SK-N-SH (cell line): ENCODE measurements at regions not wholly inside any gene's neighbourhood (a gene's known extent, or its start where the extent isn't known, plus 50 kb on each side); places are given as distances from the start of the nearest gene placed in this dataset.

Experiments
- CTCF ChIA-PET: fragments of 300-600, 350-600 bp; formaldehyde crosslinking; extraction: SDS; loops from one replicate; lab custom pipeline; 2021; lab: Yijun Ruan, JAX
- POLR2A ChIA-PET: fragments of 350-600 bp; sonication (Branson Sonifier 250); formaldehyde crosslinking; extraction: SDS; loops from one replicate; lab custom pipeline; 2020; ENCODE audit warnings: antibody characterized with exemption, inconsistent platforms; lab: Yijun Ruan, JAX
- DNase-seq: peaks from one replicate; pipeline ENCODE4 v3.0.0; 2012
- H2AFZ ChIP-seq: fragments of 200-600 bp; sonication (generic); 2 replicates; pipeline ENCODE4 v1.8.1; 2016; ENCODE audit warnings: antibody characterized with exemption, mild to moderate bottlenecking, low read depth
- H3F3A ChIP-seq: fragments of 200-600 bp; sonication (generic); replicated peaks from 2 replicates; pipeline ENCODE3; 2016; ENCODE audit warnings: antibody characterized with exemption, mild to moderate bottlenecking; ENCODE audit not compliant: insufficient read depth
- H3K27ac ChIP-seq, 2 experiments: fragments of 200-500 bp in 1 of 2; fragments of 200-600 bp in 1 of 2; sonication (Bioruptor generic) in 1 of 2; sonication (generic), shearing (Covaris generic) in 1 of 2; 2 replicates each; pipeline versions ENCODE4 v1.5.1 to v1.6.1; 2014 to 2016; ENCODE audit warnings: low read depth in 2 of 2, inconsistent platforms in 1 of 2, low read length in 1 of 2, mild to moderate bottlenecking in 1 of 2, mixed read lengths in 1 of 2
- H3K27me3 ChIP-seq: fragments of 200-600 bp; sonication (generic), shearing (Covaris generic); 2 replicates; pipeline ENCODE4 v1.6.1; 2016; ENCODE audit warnings: mixed run types; ENCODE audit not compliant: insufficient read depth
- H3K36me3 ChIP-seq, 2 experiments: fragments of 200-500 bp in 1 of 2; fragments of 200-600 bp in 1 of 2; sonication (Bioruptor generic) in 1 of 2; sonication (generic) in 1 of 2; replicated peaks in 1 of 2; 2 replicates each; pipeline versions ENCODE3 to v1.5.1; 2014 to 2016; ENCODE audit warnings: low read length in 1 of 2, mild to moderate bottlenecking in 1 of 2; ENCODE audit not compliant: insufficient read depth in 2 of 2, control insufficient read depth in 1 of 2
- H3K4me1 ChIP-seq, 2 experiments: fragments of 200-500 bp in 1 of 2; fragments of 200-600 bp in 1 of 2; sonication (Bioruptor generic) in 1 of 2; sonication (generic), shearing (Covaris generic) in 1 of 2; 2 replicates each; pipeline versions ENCODE4 v1.5.1 to v1.6.1; 2014 to 2016; ENCODE audit warnings: low read depth in 1 of 2, low read length in 1 of 2, mixed run types in 1 of 2; ENCODE audit not compliant: insufficient read depth in 2 of 2, control insufficient read depth in 1 of 2
- H3K4me2 ChIP-seq: fragments of 200-600 bp; sonication (generic), shearing (Covaris generic); 2 replicates; pipeline ENCODE4 v1.6.1; 2017; ENCODE audit warnings: mixed run types
- H3K4me3 ChIP-seq, 2 experiments: fragments of 200-500 bp in 1 of 2; fragments of 200-600 bp in 1 of 2; sonication (Bioruptor generic) in 1 of 2; sonication (generic), shearing (Covaris generic) in 1 of 2; 2 replicates each; pipeline versions ENCODE4 v1.5.1 to v1.8.1; 2014 to 2016; ENCODE audit warnings: low read depth in 2 of 2, inconsistent platforms in 1 of 2, low read length in 1 of 2, mild to moderate bottlenecking in 1 of 2, mixed read lengths in 1 of 2, moderate library complexity in 1 of 2
- H3K79me2 ChIP-seq: fragments of 200-600 bp; sonication (generic); 2 replicates; pipeline ENCODE4 v1.8.1; 2017; ENCODE audit warnings: mild to moderate bottlenecking; ENCODE audit not compliant: insufficient read depth
- H3K9ac ChIP-seq: fragments of 200-600 bp; sonication (generic); 2 replicates; pipeline ENCODE4 v1.6.1; 2017; ENCODE audit warnings: mixed run types
- H3K9me2 ChIP-seq: fragments of 200-600 bp; sonication (generic); 2 replicates; pipeline ENCODE4 v1.6.1; 2017; ENCODE audit warnings: mixed run types
- H3K9me3 ChIP-seq: fragments of 200-600 bp; sonication (generic); 2 replicates; pipeline ENCODE4 v1.6.1; 2017; ENCODE audit warnings: mixed run types, mild to moderate bottlenecking, moderate library complexity
- H4K20me1 ChIP-seq: fragments of 200-600 bp; sonication (generic); 2 replicates; pipeline ENCODE4 v1.6.1; 2017; ENCODE audit warnings: mild to moderate bottlenecking, mixed run types; ENCODE audit not compliant: insufficient read depth
- CHD2 ChIP-seq: fragments of 150-350 bp; IDR thresholded peaks from 2 replicates; pipeline ENCODE4 v1.6.1; 2018; ENCODE audit warnings: low read length; ENCODE audit not compliant: partially characterized antibody
- ELF1 ChIP-seq: IDR thresholded peaks from 2 replicates; pipeline ENCODE4 v1.4.0; 2012
- EP300 ChIP-seq, 2 experiments: IDR thresholded peaks; 2 replicates each; pipeline versions ENCODE4 v1.4.0 to v1.6.1; 2012; ENCODE audit warnings: borderline replicate concordance in 1 of 2, low read depth in 1 of 2, low read length in 1 of 2
- FOXJ3 ChIP-seq: sonication (generic); formaldehyde crosslinking; IDR thresholded peaks from 2 replicates; pipeline ENCODE4 v1.5.1; 2020; ENCODE audit warnings: mild to moderate bottlenecking, missing genetic modification reagents
- FOXM1 ChIP-seq: IDR thresholded peaks from 2 replicates; pipeline ENCODE4 v1.4.0; 2012; ENCODE audit warnings: low read depth, mild to moderate bottlenecking
- GATA2 ChIP-seq: sonication (generic); formaldehyde crosslinking; IDR thresholded peaks from 2 replicates; pipeline ENCODE4 v1.5.0; 2020; ENCODE audit warnings: mild to moderate bottlenecking, missing genetic modification reagents
- IRF3 ChIP-seq: fragments of 150-350 bp; IDR thresholded peaks from 2 replicates; pipeline ENCODE4 v1.6.1; 2016; ENCODE audit warnings: mild to moderate bottlenecking, low read depth, low read length
- JUND ChIP-seq: IDR thresholded peaks from 2 replicates; pipeline ENCODE4 v1.4.0; 2012
- MAX ChIP-seq: IDR thresholded peaks from 2 replicates; pipeline ENCODE4 v1.4.0; 2012; ENCODE audit warnings: low read depth
- MEF2A ChIP-seq: IDR thresholded peaks from 2 replicates; pipeline ENCODE4 v1.4.0; 2012; ENCODE audit warnings: low read depth, borderline replicate concordance
- NFIC ChIP-seq: IDR thresholded peaks from 2 replicates; pipeline ENCODE4 v1.4.0; 2012; ENCODE audit warnings: borderline replicate concordance
- RCOR1 ChIP-seq: fragments of 150-350 bp; IDR thresholded peaks from 2 replicates; pipeline ENCODE4 v1.6.1; 2017; ENCODE audit warnings: antibody characterized with exemption, low read length
- RFX5 ChIP-seq: IDR thresholded peaks from 2 replicates; pipeline ENCODE4 v1.6.1; 2012; ENCODE audit warnings: mild to moderate bottlenecking, improper control_type of control experiment, low read length
- SIN3A ChIP-seq: IDR thresholded peaks from 2 replicates; pipeline ENCODE4 v1.6.1; 2012; ENCODE audit warnings: low read depth, mild to moderate bottlenecking, low read length, moderate library complexity, borderline replicate concordance
- SMC3 ChIP-seq: IDR thresholded peaks from 2 replicates; pipeline ENCODE4 v1.6.1; 2012; ENCODE audit warnings: low read depth, low read length, improper control_type of control experiment
- TAF1 ChIP-seq: IDR thresholded peaks from 2 replicates; pipeline ENCODE4 v1.6.1; 2012; ENCODE audit warnings: low read depth, mild to moderate bottlenecking, low read length, moderate library complexity, borderline replicate concordance
- TCF12 ChIP-seq: IDR thresholded peaks from 2 replicates; pipeline ENCODE4 v1.4.0; 2012
- YY1 ChIP-seq: IDR thresholded peaks from 2 replicates; pipeline ENCODE4 v1.4.0; 2012; ENCODE audit warnings: low read depth, mild to moderate bottlenecking
- WGBS: methylation state at CpG from one replicate; pipeline ENCODE4 v1.1.6; 2017; ENCODE audit warnings: low lambda C conversion rate; 5-methylcytosine and 5-hydroxymethylcytosine counted together
- TF ChIP-seq, protein P1 (sequence below): IDR thresholded peaks from 2 replicates; pipeline ENCODE4 v1.4.0; 2012; ENCODE audit warnings: low read depth, borderline replicate concordance
- TF ChIP-seq, protein P2 (sequence below): IDR thresholded peaks from 2 replicates; pipeline ENCODE4 v1.4.0; 2012; ENCODE audit warnings: low read depth, borderline replicate concordance

DNA sequence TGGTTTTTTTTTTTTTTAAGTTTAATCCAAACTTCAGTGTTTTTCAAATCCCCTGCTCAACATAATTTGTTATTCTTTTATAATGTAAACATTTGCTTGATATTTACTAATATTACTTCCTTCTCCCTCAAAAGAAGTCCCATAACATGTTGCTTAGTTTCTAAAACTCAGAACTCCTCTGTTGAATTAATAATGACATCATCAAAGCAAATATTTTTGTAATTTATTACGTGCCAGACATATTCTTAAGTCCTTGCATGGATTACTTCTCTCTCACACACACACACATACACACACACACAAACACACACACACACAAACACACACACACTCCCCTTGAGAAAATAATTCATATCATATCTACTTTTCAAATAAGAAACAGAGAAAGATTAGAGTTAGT lies 1432.3 kb upstream of the SPRY2 start:
- Histone ChIP-seq H4K20me1 (no peaks in the 10 kb centered on the region), H3F3A (no peaks in the 10 kb centered on the region), H3K9me2 (no peaks in the 10 kb centered on the region), H3K27ac (no peak overlapping the region), H2AFZ (no peak overlapping the region), H3K9me3 (no peaks in the 10 kb centered on the region; the same call in 1 of the 2 replicates), H3K79me2 (no peaks in the 10 kb centered on the region), H3K4me2 (no peak overlapping the region), H3K27me3 (no peaks in the 10 kb centered on the region), H3K36me3 (no peaks in the 10 kb centered on the region), H3K4me3 (no peak overlapping the region), H3K9ac (no peak overlapping the region), H3K4me1 (no peaks in the 10 kb centered on the region)
- TF ChIP-seq RFX5: no peak
- TF ChIP-seq TCF12: no peak
- no peak for TF ChIP-seq FOXM1
- no peak for TF ChIP-seq FOXJ3 (CRISPR knock-in tag)
- no peak for TF ChIP-seq NFIC
- DNase-seq: no peak
- 6% methylated on average over 1 of the region's 1 CpG for WGBS
- ChIA-PET POLR2A (no interaction called here), CTCF (no interaction called here)

GRCh38 chr13:81771951-81772350 lies 1431.0 kb upstream of the SPRY2 start:
- Histone ChIP-seq H3K36me3 (no peaks in the 10 kb centered on the region), H3K79me2 (no peaks in the 10 kb centered on the region), H4K20me1 (no peaks in the 10 kb centered on the region), H3K27ac (no peak overlapping the region), H3K27me3 (no peaks in the 10 kb centered on the region), H2AFZ (no peak overlapping the region), H3K9ac (no peak overlapping the region), H3K4me3 (no peak overlapping the region), H3K4me1 (no peaks in the 10 kb centered on the region), H3K4me2 (no peak overlapping the region), H3F3A (no peaks in the 10 kb centered on the region), H3K9me2 (no peaks in the 10 kb centered on the region), H3K9me3 (no peaks in the 10 kb centered on the region; the same call in 1 of the 2 replicates)
- POLR2A ChIA-PET: no interaction called here
- CTCF ChIA-PET: no interaction called here
- WGBS: 0% methylated on average over 2 of the region's 2 CpGs
- TF ChIP-seq MEF2A (no peak), YY1 (no peak), GATA2 (CRISPR knock-in tag) (no peak), JUND (no peak), TAF1 (no peak), CHD2 (no peak)
- no peak for DNase-seq

- POLR2A ChIA-PET: no interaction called here
- WGBS: 32% methylated on average over 2 of the region's 2 CpGs
- TF ChIP-seq, protein P1, sequence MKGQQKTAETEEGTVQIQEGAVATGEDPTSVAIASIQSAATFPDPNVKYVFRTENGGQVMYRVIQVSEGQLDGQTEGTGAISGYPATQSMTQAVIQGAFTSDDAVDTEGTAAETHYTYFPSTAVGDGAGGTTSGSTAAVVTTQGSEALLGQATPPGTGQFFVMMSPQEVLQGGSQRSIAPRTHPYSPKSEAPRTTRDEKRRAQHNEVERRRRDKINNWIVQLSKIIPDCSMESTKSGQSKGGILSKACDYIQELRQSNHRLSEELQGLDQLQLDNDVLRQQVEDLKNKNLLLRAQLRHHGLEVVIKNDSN: no peak
- TF ChIP-seq SIN3A (no peak), TCF12 (no peak), FOXJ3 (CRISPR knock-in tag) (no peak), RCOR1 (no peak), MAX (no peak), MEF2A (no peak), GATA2 (CRISPR knock-in tag) (no peak), EP300 (IDR thresholded peaks at IDR 0.05; ENCODE audit: borderline replicate concordance in 1 of 2, low read depth in 1 of 2, low read length in 1 of 2) (no peak), YY1 (no peak), ELF1 (no peak), SMC3 (no peak), IRF3 (no peak)
- TF ChIP-seq, protein P2, sequence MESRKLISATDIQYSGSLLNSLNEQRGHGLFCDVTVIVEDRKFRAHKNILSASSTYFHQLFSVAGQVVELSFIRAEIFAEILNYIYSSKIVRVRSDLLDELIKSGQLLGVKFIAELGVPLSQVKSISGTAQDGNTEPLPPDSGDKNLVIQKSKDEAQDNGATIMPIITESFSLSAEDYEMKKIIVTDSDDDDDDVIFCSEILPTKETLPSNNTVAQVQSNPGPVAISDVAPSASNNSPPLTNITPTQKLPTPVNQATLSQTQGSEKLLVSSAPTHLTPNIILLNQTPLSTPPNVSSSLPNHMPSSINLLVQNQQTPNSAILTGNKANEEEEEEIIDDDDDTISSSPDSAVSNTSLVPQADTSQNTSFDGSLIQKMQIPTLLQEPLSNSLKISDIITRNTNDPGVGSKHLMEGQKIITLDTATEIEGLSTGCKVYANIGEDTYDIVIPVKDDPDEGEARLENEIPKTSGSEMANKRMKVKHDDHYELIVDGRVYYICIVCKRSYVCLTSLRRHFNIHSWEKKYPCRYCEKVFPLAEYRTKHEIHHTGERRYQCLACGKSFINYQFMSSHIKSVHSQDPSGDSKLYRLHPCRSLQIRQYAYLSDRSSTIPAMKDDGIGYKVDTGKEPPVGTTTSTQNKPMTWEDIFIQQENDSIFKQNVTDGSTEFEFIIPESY: no peak
Measured at GRCh38 chr13:81770868-81771505, 1430.1 kb upstream of the SPRY2 start.

More at GRCh38 chr13:81770868-81771505, 1430.1 kb upstream of the SPRY2 start:
- Histone ChIP-seq H3F3A (no peaks in the 10 kb centered on the region), H3K4me1 (no peaks in the 10 kb centered on the region), H3K4me2 (no peak overlapping the region), H3K27ac (no peak overlapping the region), H3K9ac (no peak overlapping the region), H3K79me2 (no peaks in the 10 kb centered on the region), H3K4me3 (no peak overlapping the region), H3K9me3 (no peaks in the 10 kb centered on the region; the same call in 1 of the 2 replicates), H3K27me3 (no peaks in the 10 kb centered on the region), H3K36me3 (no peaks in the 10 kb centered on the region), H2AFZ (no peak overlapping the region), H3K9me2 (no peaks in the 10 kb centered on the region), H4K20me1 (no peaks in the 10 kb centered on the region)
- CTCF ChIA-PET: no interaction called here
- DNase-seq: no peak
